MM.1S (cell line): ENCODE measurements at regions not wholly inside any gene's neighbourhood (a gene's known extent, or its start where the extent isn't known, plus 50 kb on each side); places are given as distances from the start of the nearest gene placed in this dataset.
A peak's percentile ranks its signal among the peaks of the same experiment; 100 is the strongest.

ENCODE experiments used
- DNase-seq: peaks from one replicate; pipeline ENCODE4 v3.0.0-alpha.2; 2015
- H2AFZ ChIP-seq: fragments of 300-600 bp; sonication (generic); 2 replicates; pipeline ENCODE4 v1.6.0; 2016; ENCODE audit warnings: antibody characterized with exemption, low read length
- H3F3A ChIP-seq: fragments of 300-600 bp; sonication (generic); 2 replicates; pipeline ENCODE4 v1.6.1; 2016; ENCODE audit warnings: mild to moderate bottlenecking, antibody characterized with exemption, low read length, moderate library complexity, mixed read lengths; ENCODE audit not compliant: insufficient read depth
- H3K27ac ChIP-seq: fragments of 300-600 bp; sonication (generic); 2 replicates; pipeline ENCODE4 v1.5.1; 2016; ENCODE audit warnings: mild to moderate bottlenecking, low read length
- H3K27me3 ChIP-seq: fragments of 300-600 bp; sonication (generic); replicated peaks from 2 replicates; pipeline ENCODE4 v1.6.0; 2016; ENCODE audit warnings: low read length; ENCODE audit not compliant: insufficient read depth
- H3K36me3 ChIP-seq: fragments of 300-600 bp; sonication (generic); replicated peaks from 2 replicates; pipeline ENCODE4 v1.6.1; 2016; ENCODE audit warnings: mild to moderate bottlenecking, low read length, mixed read lengths; ENCODE audit not compliant: insufficient read depth
- H3K4me1 ChIP-seq: fragments of 300-600 bp; sonication (generic); 2 replicates; pipeline ENCODE4 v1.6.1; 2016; ENCODE audit warnings: low read length, mixed read lengths
- H3K4me2 ChIP-seq: fragments of 300-600 bp; sonication (generic); 2 replicates; pipeline ENCODE4 v1.6.0; 2016; ENCODE audit warnings: low read depth, low read length
- H3K4me3 ChIP-seq: fragments of 300-600 bp; sonication (generic); 2 replicates; pipeline ENCODE4 v1.5.1; 2016; ENCODE audit warnings: low read length, mixed read lengths
- H3K79me2 ChIP-seq: fragments of 300-600 bp; sonication (generic); 2 replicates; pipeline ENCODE4 v1.6.1; 2016; ENCODE audit warnings: mixed run types, low read length, mixed read lengths
- H3K9ac ChIP-seq: fragments of 300-600 bp; sonication (generic); 2 replicates; pipeline ENCODE4 v1.6.1; 2016; ENCODE audit warnings: low read length, mixed read lengths
- H3K9me2 ChIP-seq: fragments of 300-600 bp; sonication (generic); replicated peaks from 2 replicates; pipeline ENCODE4 v1.6.1; 2016; ENCODE audit warnings: mild to moderate bottlenecking, low read length, mixed read lengths; ENCODE audit not compliant: insufficient read depth
- H3K9me3 ChIP-seq: fragments of 300-600 bp; sonication (generic); replicated peaks from 2 replicates; pipeline ENCODE4 v1.6.1; 2016; ENCODE audit warnings: mild to moderate bottlenecking, low read length, mixed read lengths; ENCODE audit not compliant: insufficient read depth
- H4K20me1 ChIP-seq: fragments of 300-600 bp; sonication (generic); 2 replicates; pipeline ENCODE4 v1.6.1; 2016; ENCODE audit warnings: mild to moderate bottlenecking, low read length, moderate library complexity, mixed read lengths; ENCODE audit not compliant: insufficient read depth
- CTCF ChIP-seq: fragments of 300-600 bp; sonication (generic); IDR thresholded peaks from 2 replicates; pipeline ENCODE4 v1.5.1; 2016; ENCODE audit warnings: antibody characterized with exemption, low read length, mixed read lengths
- EZH2 ChIP-seq: fragments of 300-600 bp; sonication (generic); optimal IDR thresholded peaks from 2 replicates; pipeline ENCODE3; 2017; ENCODE audit warnings: low read depth, mild to moderate bottlenecking, antibody characterized with exemption, low read length, mixed read lengths
- EZH2phosphoT487 ChIP-seq: fragments of 300-600 bp; sonication (generic); IDR thresholded peaks from 2 replicates; pipeline ENCODE4 v1.6.1; 2018; ENCODE audit warnings: antibody characterized with exemption, low read length

GRCh38 chrX:13491061-13491460 lies 78.3 kb upstream of the EGFL6 start:
- no peak overlapping the region for H3K4me2 ChIP-seq
- no peaks in the 10 kb centered on the region for H3K9me3 ChIP-seq
- TF ChIP-seq CTCF: no peak
- TF ChIP-seq EZH2phosphoT487: no peak
- TF ChIP-seq EZH2: no peak
- no peak overlapping the region for H3K9ac ChIP-seq
- no peak overlapping the region for H3K4me3 ChIP-seq
- H4K20me1 ChIP-seq: no peaks in the 10 kb centered on the region
- H3K9me2 ChIP-seq: no peaks in the 10 kb centered on the region
- H3F3A ChIP-seq: no peaks in the 10 kb centered on the region
- no peaks in the 10 kb centered on the region for H3K27me3 ChIP-seq
- no peaks in the 10 kb centered on the region for H3K79me2 ChIP-seq
- no peak for DNase-seq
- H2AFZ ChIP-seq: no peak overlapping the region
- H3K27ac ChIP-seq: no peak overlapping the region
- no peaks in the 10 kb centered on the region for H3K36me3 ChIP-seq
- H3K4me1 ChIP-seq: 0 out of 2 replicates have a peak, but pooled peaks cover 5% of the 10 kb centered on the region

- no peaks in the 10 kb centered on the region for H3F3A ChIP-seq
- DNase-seq: no peak
- 0 out of 2 replicates have a peak, but pooled peaks cover 5% of the 10 kb centered on the region for H3K4me1 ChIP-seq
- no peak overlapping the region for H3K9ac ChIP-seq
- no peaks in the 10 kb centered on the region for H3K36me3 ChIP-seq
- H3K79me2 ChIP-seq: no peaks in the 10 kb centered on the region
- no peaks in the 10 kb centered on the region for H4K20me1 ChIP-seq
- no peak overlapping the region for H3K4me3 ChIP-seq
- H2AFZ ChIP-seq: no peak overlapping the region
- no peak overlapping the region for H3K4me2 ChIP-seq
- H3K9me3 ChIP-seq: no peaks in the 10 kb centered on the region
- H3K9me2 ChIP-seq: no peaks in the 10 kb centered on the region
- no peaks in the 10 kb centered on the region for H3K27me3 ChIP-seq
- no peak for TF ChIP-seq EZH2
- no peak for TF ChIP-seq CTCF
- no peak for TF ChIP-seq EZH2phosphoT487
- no peak overlapping the region for H3K27ac ChIP-seq
Measured at GRCh38 chrX:13489454-13489853, 79.9 kb upstream of the EGFL6 start.

- H3K27me3 ChIP-seq: no peaks in the 10 kb centered on the region
- no peaks in the 10 kb centered on the region for H3K36me3 ChIP-seq
- H2AFZ ChIP-seq: no peak overlapping the region
- no peaks in the 10 kb centered on the region for H3K79me2 ChIP-seq
- TF ChIP-seq CTCF (peak; percentile 47), EZH2phosphoT487 (no peak), EZH2 (no peak)
- H3K27ac ChIP-seq: no peak overlapping the region
- H3K4me1 ChIP-seq: 0 out of 2 replicates have a peak, but pooled peaks cover 5% of the 10 kb centered on the region
- no peaks in the 10 kb centered on the region for H4K20me1 ChIP-seq
- no peak overlapping the region for H3K4me2 ChIP-seq
- H3K9me2 ChIP-seq: no peaks in the 10 kb centered on the region
- peak; percentile 46 for DNase-seq
- H3K9me3 ChIP-seq: no peaks in the 10 kb centered on the region
- H3K9ac ChIP-seq: no peak overlapping the region
- H3K4me3 ChIP-seq: no peak overlapping the region
- no peaks in the 10 kb centered on the region for H3F3A ChIP-seq
Measured at GRCh38 chrX:13487731-13488505, 81.5 kb upstream of the EGFL6 start.
